HG03060 (cell line): ENCODE measurements at regions not wholly inside any gene's neighbourhood (a gene's known extent, or its start where the extent isn't known, plus 50 kb on each side); places are given as distances from the start of the nearest gene placed in this dataset.

ENCODE experiments used
- ATAC-seq: cut with Tn5 transposase; IDR thresholded peaks from one replicate; pipeline ENCODE4 v1.9.1; 2021; ENCODE audit warnings: low read depth, moderate number of reproducible peaks; ENCODE audit not compliant: unreplicated experiment

DNA sequence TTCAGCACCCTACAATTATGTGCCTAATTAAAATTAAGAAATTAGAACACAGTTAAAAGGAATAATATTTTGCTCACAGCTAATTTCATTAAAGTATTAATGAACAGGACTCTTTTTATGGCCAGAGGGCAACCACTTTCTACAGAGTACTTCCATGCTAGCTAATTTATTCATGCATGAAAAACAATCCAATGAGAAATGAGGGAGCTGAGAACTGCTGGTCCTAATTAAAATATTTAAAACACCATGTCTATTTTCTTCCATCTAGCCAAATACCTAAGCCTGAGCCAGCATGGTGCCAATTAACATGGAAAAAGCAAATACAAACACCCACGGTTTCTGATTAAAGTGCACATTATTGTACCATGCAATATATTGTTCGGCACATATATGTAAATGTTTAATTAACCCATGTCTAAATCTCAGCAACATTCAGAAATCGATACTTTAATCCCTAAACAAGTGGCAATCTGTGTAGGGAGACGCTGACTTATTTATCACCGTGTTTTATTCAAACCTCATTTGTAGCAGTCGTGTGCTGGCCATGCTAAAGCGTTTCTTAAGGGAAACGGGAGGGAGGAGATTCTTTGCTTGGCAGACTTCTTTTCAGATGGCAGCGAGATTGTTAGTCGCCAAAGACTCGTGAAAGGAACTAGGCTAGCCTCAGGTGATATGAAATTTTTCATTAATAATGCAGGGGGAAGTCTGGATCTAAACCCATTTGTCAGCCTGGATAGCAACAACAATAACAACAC lies 193.5 kb downstream of the ANXA2 start:
- no peak for ATAC-seq

DNA sequence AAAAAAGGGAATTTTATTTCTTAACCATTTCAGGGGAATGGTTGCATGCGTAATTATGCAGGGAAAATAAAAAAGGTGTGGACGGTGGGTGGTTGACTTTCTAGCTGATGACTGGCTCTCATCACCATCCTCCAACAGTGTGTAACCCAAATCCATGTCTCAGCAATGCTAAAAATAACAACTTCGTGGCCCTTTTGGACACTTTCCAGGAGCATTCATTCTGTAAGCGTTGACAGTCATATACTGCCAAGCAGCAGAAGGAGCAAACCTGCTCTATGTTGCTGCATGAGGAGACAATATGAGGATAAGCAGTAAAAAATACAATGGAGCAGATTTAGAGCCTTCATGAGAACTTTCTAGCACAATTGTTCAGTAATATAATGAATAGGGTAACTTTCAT lies 189.1 kb downstream of the ANXA2 start:
- no peak for ATAC-seq

DNA sequence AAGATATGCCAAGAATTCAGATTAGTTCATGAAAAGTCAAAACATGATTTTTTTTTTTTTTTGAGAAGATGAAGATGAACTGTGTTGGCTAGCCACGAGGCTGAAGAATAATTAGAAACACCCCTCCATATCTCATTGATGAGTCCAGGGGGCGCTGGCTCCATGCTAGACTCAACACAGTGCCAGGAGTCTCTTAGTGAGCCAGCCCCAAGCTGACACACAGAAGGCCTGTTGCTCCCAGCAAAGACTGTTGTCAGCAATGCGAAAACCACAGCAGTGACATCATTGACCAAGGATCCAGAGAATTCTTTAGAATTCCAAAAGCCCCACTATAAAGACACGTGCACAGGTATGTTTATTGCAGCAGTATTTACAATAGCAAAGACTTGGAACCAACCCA lies 185.2 kb downstream of the ANXA2 start:
- ATAC-seq: no peak

DNA sequence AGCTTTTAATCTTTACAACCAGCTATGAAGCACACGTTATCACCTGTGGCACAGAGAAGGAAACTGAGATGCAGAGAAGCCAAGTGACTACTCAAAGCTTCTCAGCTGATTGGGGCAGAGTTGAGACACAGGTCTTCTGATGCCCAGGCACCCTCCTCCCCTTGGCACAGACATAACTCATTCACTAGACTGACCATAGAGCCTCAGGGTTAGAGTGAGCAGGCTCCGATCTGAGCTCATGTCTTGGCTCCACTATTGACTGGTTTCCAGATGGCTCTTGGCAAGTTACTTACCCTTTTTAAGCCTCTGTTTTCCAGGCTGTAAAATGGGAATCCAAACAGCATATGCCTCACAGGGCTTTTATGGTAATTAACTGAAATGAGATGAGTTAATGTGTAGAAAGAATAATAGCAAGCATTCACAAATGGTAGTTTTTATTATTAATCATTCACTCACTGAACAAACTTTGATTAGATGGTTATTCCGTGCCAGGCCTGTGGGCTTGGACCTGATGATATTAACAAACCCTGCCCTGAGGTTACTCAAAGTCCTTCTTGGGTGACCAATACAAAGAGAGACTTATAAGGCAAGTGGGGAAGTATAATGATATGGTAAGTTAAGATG lies 184.3 kb downstream of the ANXA2 start:
- no peak for ATAC-seq

DNA sequence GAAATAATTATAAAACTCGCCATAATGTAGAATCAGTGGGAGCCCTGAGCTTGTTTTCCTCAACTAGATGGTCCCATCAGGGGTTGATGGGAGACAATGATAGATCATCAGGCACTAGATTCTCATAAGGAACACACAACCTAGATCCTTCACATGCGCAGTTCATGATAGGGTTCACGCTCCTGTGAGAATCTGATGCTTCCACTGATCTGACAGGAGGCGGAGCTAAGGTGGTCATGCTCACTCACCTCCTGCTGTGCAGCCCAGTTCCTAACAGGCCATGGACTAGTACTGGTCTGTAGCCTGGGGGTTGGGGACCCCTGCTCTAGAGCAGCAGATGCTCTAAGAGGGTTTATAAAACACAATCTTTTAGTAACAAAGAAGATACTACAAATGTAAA lies 183.6 kb downstream of the ANXA2 start:
- ATAC-seq: no peak

DNA sequence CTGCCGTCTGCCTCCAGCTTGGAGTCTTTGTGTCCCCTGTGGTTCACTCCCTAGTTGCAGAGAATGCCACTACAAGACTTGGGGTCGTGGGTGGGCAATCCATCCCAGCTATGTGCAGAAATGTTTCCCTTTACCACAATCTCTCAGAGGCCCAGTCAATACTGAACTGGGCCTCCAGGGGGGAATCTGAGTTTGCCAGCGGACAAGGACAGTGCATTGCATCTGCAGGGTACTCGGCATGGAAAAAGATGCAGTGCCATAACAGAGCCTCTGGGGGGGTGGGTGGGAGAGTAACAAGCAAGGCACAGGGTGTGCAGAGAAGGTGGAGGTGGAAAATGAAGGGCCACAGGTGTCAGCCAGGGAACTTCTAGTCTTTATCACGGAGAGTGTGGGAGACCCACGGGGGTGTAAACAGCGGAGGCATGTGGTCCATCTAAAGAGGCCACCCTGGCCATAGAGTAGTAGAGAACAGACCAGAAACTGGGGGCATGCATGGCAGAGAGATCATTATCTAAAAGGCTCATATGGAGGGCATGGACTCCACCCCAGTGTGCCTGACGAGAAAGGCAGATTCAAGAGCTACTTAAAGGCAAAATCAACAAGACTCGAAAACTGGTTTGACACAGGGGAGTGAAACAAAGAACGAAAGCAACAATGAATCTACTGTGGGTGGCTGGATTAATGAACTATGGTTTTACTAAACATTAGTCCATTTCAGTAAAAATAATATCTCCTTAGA lies 182.4 kb downstream of the ANXA2 start:
- no peak for ATAC-seq

DNA sequence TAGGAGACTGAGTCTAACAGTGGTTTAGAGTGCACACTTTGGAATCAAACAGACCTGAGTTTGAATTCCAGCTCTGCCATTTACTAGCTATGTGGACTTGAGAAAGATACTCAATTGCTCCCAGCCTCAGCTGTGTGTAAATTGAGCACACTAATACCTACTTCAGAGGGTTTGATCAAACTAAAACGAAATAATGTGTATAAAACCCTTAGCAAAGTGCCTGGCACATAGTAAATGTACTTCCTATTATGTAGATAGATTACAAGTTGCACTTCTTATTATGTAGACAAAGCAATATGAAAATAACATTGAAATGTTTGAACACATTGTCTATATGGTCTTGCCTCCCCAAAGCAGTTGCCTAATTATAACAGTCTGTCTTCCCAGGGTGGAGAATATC lies 180.6 kb downstream of the ANXA2 start:
- ATAC-seq: no peak

DNA sequence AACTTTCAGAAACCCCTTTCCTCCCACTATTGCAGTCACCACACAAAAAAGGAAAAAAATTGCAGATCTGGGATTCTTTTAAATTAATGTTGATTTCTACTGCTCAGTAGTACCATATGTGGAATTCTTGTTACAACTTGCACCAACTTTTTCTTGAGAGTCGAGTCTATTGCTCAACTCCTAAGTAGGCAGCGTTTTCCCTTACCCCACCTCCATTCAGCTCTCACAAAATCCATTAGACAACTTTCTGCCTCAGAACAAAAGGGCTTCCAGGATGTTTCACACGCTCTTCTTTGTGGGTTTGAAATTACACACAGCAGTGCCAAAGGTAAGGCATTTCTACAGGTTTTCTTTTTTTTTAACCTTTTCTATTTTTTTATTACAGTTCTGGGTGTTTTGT lies 179.5 kb downstream of the ANXA2 start:
- ATAC-seq: no peak

DNA sequence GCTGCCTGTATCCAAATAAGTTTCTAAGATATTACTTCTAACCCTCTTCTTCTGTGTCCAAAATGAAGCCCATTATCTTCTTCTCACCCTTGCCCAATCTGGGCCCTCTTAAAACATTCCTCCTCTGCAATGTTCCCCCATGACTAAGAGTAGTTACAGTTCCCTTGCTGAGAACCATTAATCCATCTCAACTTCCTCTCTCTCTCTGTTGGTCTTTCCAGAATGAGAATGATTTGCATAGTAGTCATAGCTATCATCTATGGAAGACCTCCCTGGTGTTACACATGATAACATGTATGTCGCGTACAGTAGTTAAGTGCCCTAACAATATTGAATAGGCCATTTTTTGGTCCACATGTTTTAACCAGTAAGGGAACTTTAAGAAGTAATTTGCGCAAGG lies 177.9 kb downstream of the ANXA2 start:
- no peak for ATAC-seq

DNA sequence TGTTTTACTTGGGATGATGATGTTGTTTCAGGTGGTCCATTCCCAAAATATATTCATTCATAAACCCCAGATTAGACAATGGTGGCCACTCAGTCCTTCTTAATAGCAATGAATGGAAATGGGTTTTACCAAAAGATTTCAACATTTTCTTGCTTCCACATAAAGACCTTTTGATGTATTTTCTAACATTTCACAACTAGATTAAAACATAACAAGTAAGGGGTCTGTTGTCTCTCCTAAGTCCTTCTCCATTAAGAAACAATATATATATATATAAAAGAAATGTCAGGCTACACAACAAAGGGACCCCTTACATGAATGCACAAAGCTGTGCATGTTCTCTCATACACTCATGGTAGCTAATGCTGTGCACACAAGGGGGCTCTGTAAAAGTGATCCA lies 176.4 kb downstream of the ANXA2 start:
- ATAC-seq: no peak

DNA sequence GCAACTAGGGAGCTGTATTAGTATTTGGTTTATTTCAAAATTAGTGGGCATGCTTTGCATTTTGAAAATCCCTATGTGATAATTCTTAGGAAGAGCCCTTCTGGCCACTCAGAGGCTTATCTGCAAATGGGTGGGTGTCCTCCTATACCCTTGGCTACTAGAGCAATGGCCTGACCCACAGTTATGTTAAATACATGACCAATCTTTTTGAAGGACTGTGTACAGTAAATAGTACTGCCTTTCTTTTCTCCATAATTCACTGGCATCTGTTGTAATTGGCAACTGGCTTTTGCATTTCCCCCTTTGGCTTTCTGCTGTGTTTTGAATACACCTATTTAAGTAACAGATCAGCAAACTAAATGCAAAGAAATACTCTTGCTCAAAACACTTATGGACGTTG lies 175.4 kb downstream of the ANXA2 start:
- no peak for ATAC-seq

DNA sequence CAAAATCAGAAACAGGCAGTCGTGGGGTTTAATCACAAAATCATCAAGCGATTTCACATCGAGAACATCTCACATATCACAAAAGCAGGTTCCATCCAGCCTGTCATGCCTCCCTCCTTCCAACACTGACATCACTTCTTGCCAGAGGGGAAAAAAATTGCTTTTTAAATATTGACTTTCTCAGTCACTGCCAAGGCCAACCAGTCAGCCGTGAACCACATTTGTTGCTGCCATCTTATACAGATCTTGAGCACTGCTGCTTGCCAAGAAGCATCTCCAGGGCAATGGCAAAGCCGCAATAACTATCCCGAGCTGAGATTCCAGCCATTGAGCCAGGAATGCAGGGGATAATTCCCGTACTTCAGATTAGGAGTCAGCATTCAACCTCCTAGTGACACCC lies 174.6 kb downstream of the ANXA2 start:
- ATAC-seq: no peak

DNA sequence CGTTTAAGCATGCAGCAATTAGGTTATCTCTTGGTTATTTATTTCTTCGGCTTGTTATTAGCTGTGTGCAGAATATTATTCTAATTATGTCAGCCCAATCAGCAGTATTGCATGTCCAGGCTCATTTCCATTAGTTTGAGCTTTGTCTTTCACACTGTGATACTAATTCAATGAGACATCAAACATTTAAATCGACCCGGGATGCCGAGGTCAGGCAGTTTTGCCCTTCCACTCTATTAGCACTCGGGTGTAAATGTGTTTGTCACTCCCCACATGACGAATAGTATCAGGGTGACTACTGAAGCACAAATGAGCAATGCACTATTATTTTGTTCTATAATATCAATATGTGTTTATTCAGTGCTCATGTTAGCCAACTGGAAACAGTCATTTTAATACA lies 170.9 kb downstream of the ANXA2 start:
- no peak for ATAC-seq

DNA sequence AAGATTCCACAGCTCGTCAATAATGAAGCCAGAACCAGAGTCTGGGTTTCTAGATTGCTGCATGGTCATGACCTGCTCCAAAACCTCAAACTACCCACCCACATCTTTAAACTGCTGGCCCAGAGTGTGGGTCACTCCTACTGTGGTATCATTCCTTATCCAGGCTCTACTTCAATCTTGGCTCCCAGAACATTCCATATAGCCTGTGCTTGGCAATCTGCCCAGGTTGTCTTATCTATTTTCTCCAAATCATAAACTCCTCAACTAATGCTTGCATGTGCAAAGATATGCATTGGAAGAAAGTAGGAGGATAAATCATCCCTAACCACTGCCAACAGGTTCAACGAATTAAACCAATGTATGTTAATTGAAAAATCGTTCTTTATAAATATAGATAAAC lies 169.7 kb downstream of the ANXA2 start:
- ATAC-seq: no peak

DNA sequence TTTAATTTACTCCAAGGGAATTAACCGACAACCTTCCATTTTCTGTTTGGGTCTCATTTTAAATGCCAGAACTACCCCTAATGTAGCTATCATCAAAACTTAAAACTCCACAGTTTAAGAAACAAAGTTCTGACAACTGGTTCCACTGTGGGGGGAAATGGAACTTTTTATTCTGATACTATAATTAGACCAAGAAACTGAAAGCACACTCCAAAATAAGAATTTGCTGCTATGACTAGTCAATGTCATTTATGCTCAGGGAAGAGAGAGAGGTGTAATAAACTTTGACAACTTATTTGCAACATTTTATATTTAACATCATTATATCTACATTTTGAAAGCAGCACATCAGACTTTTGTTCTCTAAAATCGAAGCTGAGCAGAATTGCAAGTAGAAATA lies 169.2 kb downstream of the ANXA2 start:
- no peak for ATAC-seq

DNA sequence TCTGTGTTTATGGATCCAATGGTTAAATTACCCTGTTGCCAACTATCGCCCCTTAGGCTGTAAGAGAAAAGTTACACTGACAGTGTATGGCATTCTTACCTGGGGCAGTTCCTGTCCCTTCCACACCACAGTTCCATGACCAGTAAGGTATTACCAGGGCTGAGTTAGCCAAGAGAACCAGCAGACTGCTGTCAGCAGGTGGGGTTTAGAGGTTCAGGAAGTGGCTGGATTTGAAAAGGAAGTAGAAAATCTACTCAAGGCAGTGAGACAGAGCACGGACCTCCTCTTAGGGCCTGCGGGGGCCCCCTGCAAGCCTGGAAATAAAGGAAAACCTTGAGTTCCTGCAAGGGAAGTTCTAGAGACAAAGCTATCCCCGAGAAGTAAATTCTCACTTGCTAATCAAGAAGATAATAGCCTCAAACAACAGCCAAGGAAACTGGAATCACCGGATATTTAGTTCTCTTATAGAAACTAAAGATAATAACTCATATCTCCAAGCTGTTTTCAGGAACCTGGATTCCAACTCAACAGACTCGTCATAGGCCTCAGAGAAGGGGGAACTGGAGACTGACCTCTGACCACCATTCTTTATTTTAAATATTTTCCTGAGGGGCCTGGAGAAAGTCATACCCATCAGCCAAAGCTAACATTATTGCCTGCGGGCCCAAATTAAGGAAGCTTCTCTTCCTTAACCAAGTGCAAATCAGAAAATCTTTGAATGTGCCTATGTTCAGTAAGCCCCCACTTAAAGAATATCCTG lies 161.7 kb downstream of the ANXA2 start:
- no peak for ATAC-seq

DNA sequence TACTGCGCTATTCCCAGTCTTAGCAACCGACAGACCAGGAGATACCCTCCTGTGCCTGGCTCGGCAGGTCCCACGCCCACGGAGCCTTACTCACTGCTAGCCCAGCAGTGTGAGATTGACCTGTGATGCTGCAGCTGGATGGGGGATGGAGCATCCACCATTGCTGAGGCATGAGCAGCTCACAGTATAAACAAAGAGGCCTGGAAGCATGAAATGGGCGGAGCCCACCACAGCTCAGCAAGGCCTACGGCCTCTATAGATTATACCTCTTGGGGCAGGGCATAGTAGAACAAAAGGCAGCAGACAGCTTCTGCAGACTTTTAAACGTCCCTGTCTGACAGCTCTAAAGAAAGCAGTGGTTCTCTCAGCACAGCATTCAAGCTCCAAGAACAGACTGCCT lies 160.3 kb downstream of the ANXA2 start:
- no peak for ATAC-seq

DNA sequence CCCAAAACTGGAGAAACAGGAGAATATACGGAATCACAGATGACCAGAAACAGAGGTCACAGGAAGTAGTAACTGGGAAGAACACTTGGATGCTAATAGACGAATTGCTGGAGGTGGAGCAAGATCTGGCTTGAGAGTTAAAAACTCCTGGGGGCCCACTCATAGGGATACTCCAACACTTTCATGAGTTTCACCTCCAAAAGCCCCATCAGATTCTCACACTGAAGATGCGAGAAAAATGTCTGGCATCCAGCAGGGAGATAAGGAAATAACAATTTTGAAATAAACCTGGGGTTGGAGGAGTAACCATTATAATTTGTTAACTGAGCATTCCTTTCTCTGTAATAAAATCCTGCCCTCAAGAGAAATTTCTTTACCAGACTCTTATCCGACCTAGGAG lies 154.0 kb downstream of the ANXA2 start:
- ATAC-seq: no peak

DNA sequence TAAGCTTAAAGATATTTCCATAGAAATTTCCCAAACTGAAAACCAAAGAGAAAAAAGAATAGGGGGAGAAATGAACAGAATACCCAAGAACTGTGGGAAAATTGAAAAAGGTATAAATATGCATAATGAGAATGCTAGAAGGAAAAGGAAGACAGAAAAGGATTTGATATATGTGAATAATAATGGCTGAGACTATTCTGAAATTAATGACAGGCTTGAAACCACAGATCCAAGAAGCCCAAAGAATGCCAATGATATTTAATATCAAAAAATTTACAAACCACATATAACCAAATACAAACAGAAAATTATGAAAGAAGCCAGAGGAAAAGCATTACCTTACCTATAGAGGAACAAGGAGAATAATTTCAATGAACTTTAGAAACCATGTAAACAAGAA lies 153.0 kb downstream of the ANXA2 start:
- no peak for ATAC-seq

DNA sequence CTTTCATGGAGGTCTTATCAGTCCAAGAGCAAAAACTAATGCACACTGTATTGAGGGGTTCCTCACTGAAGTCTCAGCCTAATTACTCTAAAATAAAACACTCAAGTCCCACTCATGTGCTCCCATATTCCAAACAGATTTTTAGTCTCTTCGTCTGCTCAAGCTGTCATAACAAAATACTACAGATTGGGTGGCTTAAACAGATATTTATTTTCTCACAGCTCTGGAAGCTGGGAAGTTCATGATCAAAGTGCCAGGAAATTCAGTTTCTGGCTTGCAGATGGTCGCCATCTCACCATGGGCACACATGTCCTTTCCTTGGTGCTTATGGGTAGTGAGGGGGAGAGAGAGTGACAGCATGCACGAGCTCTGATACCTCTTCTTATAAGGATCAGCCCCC lies 147.5 kb downstream of the ANXA2 start:
- ATAC-seq: no peak
